Left lung (tissue), 4 donors: ENCODE measurements at regions not wholly inside any gene's neighbourhood (a gene's known extent, or its start where the extent isn't known, plus 50 kb on each side); places are given as distances from the start of the nearest gene placed in this dataset.

Source experiments
- ATAC-seq: fragments of 200-7000 bp; cut with Tn5 transposase; one replicate; pipeline ENCODE4 v1.9.1; 2020; ENCODE audit warnings: moderate library complexity
- DNase-seq, 4 donors: peaks; one replicate each; pipeline ENCODE4 v3.0.0-alpha.2; 2013 to 2020
- H3K27ac ChIP-seq, 2 donors: fragments of 200-600 bp; sonication (generic) in 1 of 2; one replicate each; pipeline versions ENCODE4 v1.5.0 to v1.8.0; 2020 to 2021
- H3K27me3 ChIP-seq, 2 donors: fragments of 200-600 bp; sonication (generic) in 1 of 2; one replicate each; pipeline versions ENCODE4 v1.5.0 to v1.8.0; 2020 to 2021
- H3K36me3 ChIP-seq, 2 donors: fragments of 200-600 bp; sonication (generic) in 1 of 2; one replicate each; pipeline versions ENCODE4 v1.5.0 to v1.8.0; 2020 to 2021
- H3K4me1 ChIP-seq, 2 donors: fragments of 200-600 bp; one replicate each; pipeline ENCODE4 v1.8.0; 2021
- H3K4me3 ChIP-seq, 2 donors: fragments of 200-600 bp; sonication (generic) in 1 of 2; one replicate each; pipeline versions ENCODE4 v1.5.0 to v1.8.0; 2020 to 2021; ENCODE audit warnings: mild to moderate bottlenecking in 1 of 2
- H3K9me3 ChIP-seq, 2 donors: fragments of 200-600 bp; sonication (generic) in 1 of 2; one replicate each; pipeline versions ENCODE4 v1.5.0 to v1.8.0; 2020 to 2021
- intact Hi-C, 2 donors: fragments of 100-400 bp; cut with DNase I; formaldehyde crosslinking; loops; one replicate each; pipeline versions ENCODE4 v1.11.2 to v1.14.2; 2022
- TF ChIP-seq, protein P1 (sequence below), 2 donors: fragments of 200-600 bp; sonication (generic) in 1 of 2; IDR thresholded peaks; one replicate each; pipeline versions ENCODE4 v1.5.0 to v1.8.0; 2021; ENCODE audit warnings: antibody characterized with exemption in 2 of 2
- donor health status: DM: no; HTN: yes; CAD: no.
- donor health status: DM: no; HTN: no; CAD: no.

DNA sequence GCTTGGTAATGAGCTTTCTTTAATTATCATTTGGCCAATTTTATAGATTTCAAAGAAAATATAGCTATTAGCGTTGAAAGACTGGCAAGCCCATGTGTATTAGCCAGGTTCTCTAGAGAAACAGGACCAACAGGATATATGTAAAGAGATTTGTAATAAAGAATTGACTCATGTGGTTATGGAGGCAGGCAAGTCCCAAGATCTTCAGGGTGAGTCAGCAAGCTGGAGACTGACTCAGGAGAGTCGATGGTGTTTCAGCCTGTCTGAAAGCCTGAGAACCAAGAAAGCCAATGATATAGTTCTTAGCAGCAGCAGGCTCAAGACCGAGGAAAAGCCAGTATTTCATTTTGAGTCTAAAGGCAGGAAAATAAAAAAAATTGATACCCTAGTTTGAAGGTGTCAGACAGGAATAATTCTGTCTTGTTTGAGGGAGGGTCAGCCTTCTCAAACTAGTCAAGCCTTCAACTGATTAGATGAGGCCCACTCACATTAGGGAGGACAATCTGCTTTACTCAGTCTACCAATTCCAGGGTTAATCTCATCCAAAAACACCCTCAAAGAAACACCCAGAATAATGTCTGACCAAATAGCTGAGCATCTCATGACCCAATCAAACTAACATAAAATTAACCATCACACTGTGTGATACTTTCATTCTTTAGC lies 78.3 kb upstream of the CRIM1 start:
- Histone ChIP-seq H3K36me3 (no peaks in the 10 kb centered on the region), H3K27me3 (no peaks in the 10 kb centered on the region), H3K27ac (no peak overlapping the region), H3K4me3 (no peak overlapping the region), H3K4me1 (no peaks in the 10 kb centered on the region), H3K9me3 (peaks cover 0 to 12% of the 10 kb centered on the region in 2 donors)
- ATAC-seq = no peak
- TF ChIP-seq, protein P1, sequence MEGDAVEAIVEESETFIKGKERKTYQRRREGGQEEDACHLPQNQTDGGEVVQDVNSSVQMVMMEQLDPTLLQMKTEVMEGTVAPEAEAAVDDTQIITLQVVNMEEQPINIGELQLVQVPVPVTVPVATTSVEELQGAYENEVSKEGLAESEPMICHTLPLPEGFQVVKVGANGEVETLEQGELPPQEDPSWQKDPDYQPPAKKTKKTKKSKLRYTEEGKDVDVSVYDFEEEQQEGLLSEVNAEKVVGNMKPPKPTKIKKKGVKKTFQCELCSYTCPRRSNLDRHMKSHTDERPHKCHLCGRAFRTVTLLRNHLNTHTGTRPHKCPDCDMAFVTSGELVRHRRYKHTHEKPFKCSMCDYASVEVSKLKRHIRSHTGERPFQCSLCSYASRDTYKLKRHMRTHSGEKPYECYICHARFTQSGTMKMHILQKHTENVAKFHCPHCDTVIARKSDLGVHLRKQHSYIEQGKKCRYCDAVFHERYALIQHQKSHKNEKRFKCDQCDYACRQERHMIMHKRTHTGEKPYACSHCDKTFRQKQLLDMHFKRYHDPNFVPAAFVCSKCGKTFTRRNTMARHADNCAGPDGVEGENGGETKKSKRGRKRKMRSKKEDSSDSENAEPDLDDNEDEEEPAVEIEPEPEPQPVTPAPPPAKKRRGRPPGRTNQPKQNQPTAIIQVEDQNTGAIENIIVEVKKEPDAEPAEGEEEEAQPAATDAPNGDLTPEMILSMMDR (IDR thresholded peaks at IDR 0.05) = no peak
- no peak for DNase-seq
- intact Hi-C loops = no loop called here

DNA sequence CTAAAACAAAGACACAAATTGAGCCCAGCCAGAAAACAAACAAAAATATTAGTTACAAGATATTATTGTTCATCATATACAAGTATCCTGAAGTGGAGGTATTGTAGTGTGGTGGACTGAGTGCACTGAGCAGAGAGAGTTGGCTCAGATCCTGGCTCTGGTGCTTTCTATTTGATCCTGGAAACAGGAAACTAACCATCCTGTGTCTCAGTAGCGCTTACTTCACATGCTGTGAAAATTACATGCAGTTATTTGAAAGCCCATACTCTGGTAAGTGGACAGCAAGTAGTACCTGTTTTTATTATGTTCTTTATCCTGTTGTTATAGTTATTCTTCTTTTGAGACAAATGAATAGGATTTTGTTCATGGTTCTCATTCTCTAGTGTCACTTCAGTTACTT lies 84.3 kb upstream of the CRIM1 start:
- no peak for ATAC-seq
- peaks cover 0 to 3% of the 10 kb centered on the region in 2 donors for H3K9me3 ChIP-seq
- peak in 1 of 4 donors; percentile 3 for DNase-seq
- intact Hi-C loops = no loop called here
- no peaks in the 10 kb centered on the region for H3K4me1 ChIP-seq
- no peaks in the 10 kb centered on the region for H3K36me3 ChIP-seq
- no peaks in the 10 kb centered on the region for H3K27me3 ChIP-seq
- no peak overlapping the region for H3K27ac ChIP-seq
- no peak overlapping the region for H3K4me3 ChIP-seq
- TF ChIP-seq, protein P1 (IDR thresholded peaks at IDR 0.05) = no peak

DNA sequence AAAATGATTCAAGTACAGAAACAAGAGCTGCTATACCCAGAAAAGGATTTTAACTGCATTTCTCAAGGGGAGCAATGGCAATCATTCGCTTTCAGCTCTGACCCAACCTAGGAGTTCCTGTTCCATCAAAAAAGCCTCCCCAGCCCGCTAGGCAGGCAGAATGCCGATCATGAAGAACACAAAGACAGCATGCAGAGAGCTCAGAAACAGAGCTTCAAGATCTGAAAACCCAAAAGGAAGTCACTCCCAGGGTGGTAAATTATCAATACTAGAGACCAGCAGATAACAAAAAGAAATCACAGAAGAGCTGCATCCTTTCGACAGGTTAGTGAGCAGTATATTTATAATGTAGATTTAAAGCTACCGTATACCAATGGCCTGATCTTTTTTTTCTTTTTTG lies 84.8 kb upstream of the CRIM1 start:
- Histone ChIP-seq H3K27me3 (no peaks in the 10 kb centered on the region), H3K4me3 (no peak overlapping the region), H3K9me3 (peaks cover 0 to 3% of the 10 kb centered on the region in 2 donors), H3K4me1 (no peaks in the 10 kb centered on the region), H3K36me3 (no peaks in the 10 kb centered on the region), H3K27ac (no peak overlapping the region)
- TF ChIP-seq, protein P1 (IDR thresholded peaks at IDR 0.05) = no peak
- ATAC-seq = no peak
- DNase-seq = no peak
- intact Hi-C loops = no loop called here

DNA sequence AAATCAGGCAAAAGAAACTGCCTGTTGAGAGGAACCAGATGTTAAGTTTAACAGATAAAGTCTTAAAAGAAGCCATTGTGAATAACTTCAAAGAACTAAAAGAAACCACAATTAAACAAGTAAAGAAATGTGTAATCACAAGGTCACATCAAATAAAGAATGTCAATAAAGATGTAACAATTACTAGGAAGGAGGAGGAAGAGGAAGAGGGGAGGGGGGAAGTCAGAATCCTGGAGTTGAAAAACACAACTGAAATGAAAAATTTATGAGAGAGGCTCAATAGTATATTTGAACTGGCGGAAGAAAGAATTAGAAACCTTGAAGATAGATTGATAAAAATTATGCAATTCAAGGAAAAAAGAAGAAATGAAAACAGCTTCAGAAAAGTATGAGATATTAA lies 88.4 kb upstream of the CRIM1 start:
- Histone ChIP-seq H3K4me1 (no peaks in the 10 kb centered on the region), H3K4me3 (no peak overlapping the region), H3K9me3 (peaks cover 0 to 3% of the 10 kb centered on the region in 2 donors), H3K27ac (no peak overlapping the region), H3K36me3 (no peaks in the 10 kb centered on the region), H3K27me3 (no peaks in the 10 kb centered on the region)
- TF ChIP-seq, protein P1 (IDR thresholded peaks at IDR 0.05) = no peak
- DNase-seq (no peak), ATAC-seq (no peak)
- intact Hi-C loops = no loop called here

DNA sequence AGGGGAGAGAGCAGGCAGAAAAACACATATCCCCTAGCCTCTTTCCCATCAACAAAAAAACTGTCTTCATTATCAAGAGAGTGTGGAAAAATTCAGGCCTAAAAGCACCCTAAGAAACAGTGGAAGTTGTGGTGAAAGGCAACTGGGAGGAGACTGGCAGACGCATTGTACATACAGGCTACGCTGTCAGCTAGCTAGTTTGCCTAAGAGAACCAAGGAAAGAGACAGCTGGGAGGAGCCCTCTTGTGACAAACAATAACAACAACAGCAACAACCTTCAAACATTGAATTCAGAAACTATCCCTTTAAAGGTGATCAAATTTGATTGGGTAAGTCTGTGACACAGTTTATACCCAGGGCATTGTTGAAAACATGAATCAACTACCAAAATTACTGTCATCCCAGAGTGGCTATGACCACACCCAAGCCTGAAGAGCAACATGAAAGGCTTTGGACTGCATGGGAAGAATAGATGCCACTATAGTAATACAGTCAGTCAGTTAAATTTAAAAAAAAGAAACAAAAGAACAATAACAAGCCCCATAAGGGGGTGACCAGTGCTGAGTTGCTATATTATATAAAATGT lies 88.9 kb upstream of the CRIM1 start:
- H3K4me1 ChIP-seq = no peaks in the 10 kb centered on the region
- no peaks in the 10 kb centered on the region for H3K27me3 ChIP-seq
- no peak overlapping the region for H3K4me3 ChIP-seq
- H3K36me3 ChIP-seq = no peaks in the 10 kb centered on the region
- DNase-seq (no peak), ATAC-seq (no peak)
- TF ChIP-seq, protein P1 (IDR thresholded peaks at IDR 0.05) = no peak
- intact Hi-C loops = no loop called here
- H3K9me3 ChIP-seq = peaks cover 0 to 3% of the 10 kb centered on the region in 2 donors
- H3K27ac ChIP-seq = no peak overlapping the region
